Activated T-cell treated with anti-CD3 and anti-CD28 coated beads, Interleukin-2, amount 50 U/mL, for 24 hours (primary cell): ENCODE measurements at regions not wholly inside any gene's neighbourhood (a gene's known extent, or its start where the extent isn't known, plus 50 kb on each side); places are given as distances from the start of the nearest gene placed in this dataset.

Experiments used
- DNase-seq: peaks from one replicate; pipeline ENCODE4 v3.0.0-alpha.2; 2020
- H3K27ac Mint-ChIP-seq: 2 replicates; pipeline ENCODE4 v1.8.0; 2020; ENCODE audit warnings: mild to moderate bottlenecking, mixed read lengths
- H3K27me3 Mint-ChIP-seq: 2 replicates; pipeline ENCODE4 v1.8.0; 2020; ENCODE audit warnings: mixed read lengths
- H3K36me3 Mint-ChIP-seq: 2 replicates; pipeline ENCODE4 v1.8.0; 2020; ENCODE audit warnings: low read depth, mixed read lengths
- H3K4me1 Mint-ChIP-seq: 2 replicates; pipeline ENCODE4 v1.8.0; 2020; ENCODE audit warnings: low read depth, mixed read lengths
- H3K4me3 Mint-ChIP-seq: 2 replicates; pipeline ENCODE4 v1.8.0; 2020; ENCODE audit warnings: mild to moderate bottlenecking, moderate library complexity, mixed read lengths
- H3K9me3 Mint-ChIP-seq: 2 replicates; pipeline ENCODE4 v1.8.0; 2020; ENCODE audit warnings: mixed read lengths

DNA sequence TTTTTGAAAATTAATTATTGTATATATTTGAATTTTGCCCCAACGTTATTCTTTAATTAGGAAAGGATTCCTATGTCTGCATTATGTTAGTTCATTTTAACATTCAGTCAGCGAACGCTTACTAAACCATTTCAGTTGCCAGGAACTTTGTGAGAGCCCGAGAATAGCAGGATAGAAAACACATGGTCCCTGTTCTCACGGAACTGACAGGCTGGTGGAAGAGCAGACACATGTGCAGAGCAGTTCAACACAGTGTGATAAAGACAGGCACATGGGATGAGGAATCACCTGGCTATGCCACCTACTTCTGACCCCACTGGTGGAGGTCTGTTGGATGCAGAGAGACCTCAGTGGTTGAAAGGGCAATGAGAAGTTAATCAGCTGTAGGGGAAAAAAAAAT lies 367.2 kb downstream of the EPM2A start:
- H3K9me3 Mint-ChIP-seq: peaks cover 3% of the 10 kb centered on the region
- no peak overlapping the region for H3K4me3 Mint-ChIP-seq
- no peaks in the 10 kb centered on the region for H3K27me3 Mint-ChIP-seq
- no peak overlapping the region for H3K27ac Mint-ChIP-seq
- no peak for DNase-seq
- no peaks in the 10 kb centered on the region for H3K36me3 Mint-ChIP-seq
- peaks cover 11% of the 10 kb centered on the region for H3K4me1 Mint-ChIP-seq

DNA sequence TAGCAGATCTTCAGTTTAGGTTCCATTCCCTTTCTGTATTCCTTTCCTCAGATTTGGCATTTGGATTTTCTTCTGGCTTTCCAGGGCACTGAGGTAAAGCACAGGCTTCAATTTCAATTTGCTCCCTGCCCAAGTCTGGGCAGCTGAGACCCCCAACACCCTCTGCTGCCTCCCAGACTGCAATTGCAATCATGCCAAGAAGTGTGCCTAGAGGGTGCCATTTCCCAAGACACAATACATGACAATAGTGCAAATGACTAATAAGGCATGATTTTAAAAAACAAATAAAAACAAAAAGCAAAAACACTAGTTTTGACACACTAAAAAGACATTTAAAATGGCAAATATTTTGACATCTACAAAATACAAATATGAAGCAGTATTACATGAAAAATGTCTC lies 364.8 kb downstream of the EPM2A start:
- no peak overlapping the region for H3K4me3 Mint-ChIP-seq
- no peak for DNase-seq
- H3K4me1 Mint-ChIP-seq: peaks cover 13% of the 10 kb centered on the region
- no peaks in the 10 kb centered on the region for H3K9me3 Mint-ChIP-seq
- no peaks in the 10 kb centered on the region for H3K36me3 Mint-ChIP-seq
- H3K27me3 Mint-ChIP-seq: no peaks in the 10 kb centered on the region
- H3K27ac Mint-ChIP-seq: no peak overlapping the region

- no peak overlapping the region for H3K27ac Mint-ChIP-seq
- H3K27me3 Mint-ChIP-seq: peaks cover 2% of the 10 kb centered on the region
- peaks cover 13% of the 10 kb centered on the region for H3K4me1 Mint-ChIP-seq
- no peaks in the 10 kb centered on the region for H3K36me3 Mint-ChIP-seq
- DNase-seq: no peak
- no peak overlapping the region for H3K4me3 Mint-ChIP-seq
- H3K9me3 Mint-ChIP-seq: peaks cover 5% of the 10 kb centered on the region
Measured at GRCh38 chr6:145372671-145373151, 362.6 kb downstream of the EPM2A start.

- Mint-ChIP-seq H3K4me1 (peaks cover 13% of the 10 kb centered on the region), H3K27me3 (peaks cover 3% of the 10 kb centered on the region), H3K27ac (no peak overlapping the region), H3K9me3 (peaks cover 5% of the 10 kb centered on the region), H3K36me3 (no peaks in the 10 kb centered on the region), H3K4me3 (no peak overlapping the region)
- DNase-seq: no peak
Measured at GRCh38 chr6:145373826-145374225, 361.5 kb downstream of the EPM2A start.

DNA sequence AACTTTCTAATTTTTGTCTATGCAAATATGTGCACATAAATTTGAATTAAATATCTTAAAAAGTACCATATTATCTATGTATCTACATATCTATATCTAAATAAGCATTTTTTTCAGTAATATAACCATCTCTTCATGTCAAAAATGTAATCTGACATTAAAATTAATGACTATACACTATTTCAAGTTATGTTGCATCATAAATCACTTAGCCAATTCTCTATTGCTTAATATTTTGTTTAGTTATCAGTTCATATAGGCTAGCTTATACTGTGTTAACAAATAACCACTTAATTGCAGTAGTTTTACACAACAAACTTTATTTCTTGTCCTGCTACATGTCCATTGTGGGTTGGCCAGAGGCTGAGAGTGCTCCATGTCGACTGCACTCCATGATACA lies 360.8 kb downstream of the EPM2A start:
- Mint-ChIP-seq H3K4me1 (peaks cover 13% of the 10 kb centered on the region), H3K36me3 (no peaks in the 10 kb centered on the region), H3K9me3 (peaks cover 5% of the 10 kb centered on the region)

GRCh38 chr6:145375502-145375901 lies 359.8 kb downstream of the EPM2A start:
- H3K36me3 Mint-ChIP-seq: no peaks in the 10 kb centered on the region
- H3K27ac Mint-ChIP-seq: no peak overlapping the region
- H3K4me1 Mint-ChIP-seq: peaks cover 13% of the 10 kb centered on the region
- peaks cover 5% of the 10 kb centered on the region for H3K9me3 Mint-ChIP-seq
- H3K27me3 Mint-ChIP-seq: peaks cover 3% of the 10 kb centered on the region
- H3K4me3 Mint-ChIP-seq: no peak overlapping the region
- no peak for DNase-seq

More for the DNA sequence above, 360.8 kb downstream of the EPM2A start:
- H3K4me3 Mint-ChIP-seq: no peak overlapping the region
- no peak overlapping the region for H3K27ac Mint-ChIP-seq
- H3K27me3 Mint-ChIP-seq: peaks cover 3% of the 10 kb centered on the region
- no peak for DNase-seq

DNA sequence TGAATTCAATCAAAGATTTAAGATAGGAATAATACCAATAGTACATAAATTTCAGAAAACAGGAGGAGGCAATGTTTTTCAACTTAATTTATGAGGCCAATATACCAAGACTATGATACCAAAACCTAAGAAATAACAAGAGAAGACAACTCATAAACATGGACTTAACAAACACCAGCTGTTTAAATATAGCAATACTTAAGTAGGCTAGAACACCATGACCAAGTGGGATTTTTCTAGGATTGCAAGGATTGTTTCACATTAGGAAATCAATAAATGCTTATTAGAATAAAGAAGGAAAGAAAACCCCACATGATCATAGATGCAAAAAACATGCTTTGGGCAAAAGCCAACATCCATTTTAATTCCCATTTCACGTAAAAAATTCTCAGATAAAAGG lies 355.1 kb downstream of the EPM2A start:
- Mint-ChIP-seq H3K27ac (no peak overlapping the region), H3K4me3 (no peak overlapping the region), H3K27me3 (peaks cover 3% of the 10 kb centered on the region), H3K4me1 (no peaks in the 10 kb centered on the region), H3K9me3 (peaks cover 5% of the 10 kb centered on the region), H3K36me3 (no peaks in the 10 kb centered on the region)
- DNase-seq: no peak

DNA sequence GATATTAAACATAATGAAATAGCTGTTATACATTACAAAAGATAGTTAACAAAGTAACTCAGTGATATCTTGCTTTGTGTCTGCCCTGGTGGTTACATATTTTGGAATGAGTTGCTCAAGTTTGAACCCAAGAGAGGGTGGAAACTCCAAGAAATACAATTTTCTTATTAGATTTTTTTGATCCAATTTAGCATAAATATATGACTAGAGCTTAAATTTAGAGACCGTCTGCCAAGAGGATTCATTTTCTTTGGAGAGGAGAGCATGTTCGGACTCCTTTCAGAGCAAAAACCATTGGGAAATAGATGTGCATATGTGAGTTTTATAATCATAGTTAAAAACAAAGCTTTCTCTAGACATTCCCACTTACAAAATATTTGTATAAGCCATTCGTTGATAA lies 353.4 kb downstream of the EPM2A start:
- Mint-ChIP-seq H3K36me3 (no peaks in the 10 kb centered on the region), H3K4me3 (no peak overlapping the region), H3K4me1 (no peaks in the 10 kb centered on the region), H3K27ac (no peak overlapping the region), H3K9me3 (peaks cover 5% of the 10 kb centered on the region), H3K27me3 (peaks cover 3% of the 10 kb centered on the region)
- DNase-seq: no peak

GRCh38 chr6:145383428-145383827 lies 351.9 kb downstream of the EPM2A start:
- Mint-ChIP-seq H3K4me3 (no peak overlapping the region), H3K36me3 (no peaks in the 10 kb centered on the region), H3K4me1 (no peaks in the 10 kb centered on the region), H3K9me3 (no peaks in the 10 kb centered on the region), H3K27ac (no peak overlapping the region), H3K27me3 (no peaks in the 10 kb centered on the region)
- DNase-seq: no peak

DNA sequence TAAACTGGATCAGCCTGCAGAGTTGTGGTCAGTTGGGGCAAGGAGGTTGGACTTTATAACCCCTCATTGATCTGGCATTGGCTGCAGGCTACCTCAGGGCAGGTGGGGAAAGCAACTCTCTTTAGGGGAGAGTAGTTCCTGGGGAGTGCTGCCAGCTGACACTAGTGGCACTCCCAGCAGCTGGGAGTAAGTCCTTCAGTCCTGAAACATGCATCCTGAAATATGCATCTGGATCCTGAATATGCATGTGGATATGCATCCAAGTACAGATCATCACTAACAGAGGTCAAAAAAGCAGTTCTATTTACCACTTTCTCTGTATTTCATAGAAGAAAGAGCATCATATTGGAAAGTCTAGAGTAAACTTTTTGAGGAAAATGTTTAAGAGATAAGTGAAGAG lies 350.8 kb downstream of the EPM2A start:
- no peak for DNase-seq
- H3K4me3 Mint-ChIP-seq: no peak overlapping the region
- H3K27me3 Mint-ChIP-seq: no peaks in the 10 kb centered on the region
- no peak overlapping the region for H3K27ac Mint-ChIP-seq
- no peaks in the 10 kb centered on the region for H3K9me3 Mint-ChIP-seq
- H3K4me1 Mint-ChIP-seq: no peaks in the 10 kb centered on the region
- no peaks in the 10 kb centered on the region for H3K36me3 Mint-ChIP-seq

DNA sequence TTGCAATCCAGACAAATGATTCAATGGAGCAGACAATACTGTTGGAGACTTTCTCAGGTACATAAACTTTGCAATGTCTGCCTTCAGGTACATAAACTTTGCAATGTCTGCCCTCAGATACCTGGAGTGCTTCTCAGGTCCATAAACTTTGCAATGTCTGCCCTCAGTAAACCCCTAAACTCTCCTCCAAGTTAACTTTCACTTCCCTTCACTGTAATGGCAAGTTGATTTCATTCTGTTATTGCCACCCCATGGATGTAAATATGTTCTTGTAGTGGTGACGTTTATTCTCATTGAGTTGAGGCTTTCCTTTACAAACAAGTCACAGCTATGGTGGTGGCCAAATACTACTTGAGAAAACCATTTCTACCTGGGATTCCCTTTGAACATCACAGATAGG lies 338.8 kb downstream of the EPM2A start:
- H3K4me1 Mint-ChIP-seq: no peaks in the 10 kb centered on the region
- no peak for DNase-seq
- H3K27ac Mint-ChIP-seq: no peak overlapping the region
- no peak overlapping the region for H3K4me3 Mint-ChIP-seq
- no peaks in the 10 kb centered on the region for H3K27me3 Mint-ChIP-seq
- no peaks in the 10 kb centered on the region for H3K9me3 Mint-ChIP-seq
- H3K36me3 Mint-ChIP-seq: no peaks in the 10 kb centered on the region

DNA sequence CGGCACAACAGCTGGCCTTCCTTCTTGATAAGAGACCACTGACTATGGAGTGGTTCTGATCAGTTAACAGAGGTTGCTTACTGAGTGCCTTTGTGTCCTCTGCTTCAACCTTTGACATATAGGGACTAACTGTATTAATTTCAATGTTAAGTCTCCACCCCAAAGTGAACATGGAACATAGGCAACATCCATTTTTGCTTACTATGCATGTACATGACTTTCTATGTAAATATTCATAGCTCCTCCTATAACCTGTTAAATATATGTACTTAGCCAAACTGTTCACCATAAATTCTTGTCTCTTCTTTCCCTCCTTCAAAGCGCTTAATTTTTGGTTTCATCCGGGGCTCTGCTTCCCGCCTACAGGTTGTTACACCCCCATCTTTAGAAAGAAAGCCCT lies 334.8 kb downstream of the EPM2A start:
- no peaks in the 10 kb centered on the region for H3K36me3 Mint-ChIP-seq
- no peak overlapping the region for H3K27ac Mint-ChIP-seq
- H3K27me3 Mint-ChIP-seq: no peaks in the 10 kb centered on the region
- no peaks in the 10 kb centered on the region for H3K4me1 Mint-ChIP-seq
- H3K9me3 Mint-ChIP-seq: no peaks in the 10 kb centered on the region
- H3K4me3 Mint-ChIP-seq: no peak overlapping the region
- no peak for DNase-seq

- Mint-ChIP-seq H3K36me3 (no peaks in the 10 kb centered on the region), H3K9me3 (no peaks in the 10 kb centered on the region), H3K27ac (no peak overlapping the region), H3K4me1 (no peaks in the 10 kb centered on the region), H3K27me3 (no peaks in the 10 kb centered on the region), H3K4me3 (no peak overlapping the region)
- DNase-seq: no peak
Measured at GRCh38 chr6:145405006-145405551, 330.2 kb downstream of the EPM2A start.

GRCh38 chr6:145406783-145407182 lies 328.5 kb downstream of the EPM2A start:
- H3K27ac Mint-ChIP-seq: no peak overlapping the region
- H3K36me3 Mint-ChIP-seq: no peaks in the 10 kb centered on the region
- no peak for DNase-seq
- no peak overlapping the region for H3K4me3 Mint-ChIP-seq
- no peaks in the 10 kb centered on the region for H3K9me3 Mint-ChIP-seq
- no peaks in the 10 kb centered on the region for H3K4me1 Mint-ChIP-seq
- H3K27me3 Mint-ChIP-seq: no peaks in the 10 kb centered on the region

GRCh38 chr6:145415616-145416015 lies 319.7 kb downstream of the EPM2A start:
- Mint-ChIP-seq H3K27ac (no peak overlapping the region), H3K4me1 (no peaks in the 10 kb centered on the region), H3K9me3 (no peaks in the 10 kb centered on the region), H3K36me3 (no peaks in the 10 kb centered on the region), H3K4me3 (no peak overlapping the region), H3K27me3 (peaks cover 3% of the 10 kb centered on the region)
- no peak for DNase-seq

DNA sequence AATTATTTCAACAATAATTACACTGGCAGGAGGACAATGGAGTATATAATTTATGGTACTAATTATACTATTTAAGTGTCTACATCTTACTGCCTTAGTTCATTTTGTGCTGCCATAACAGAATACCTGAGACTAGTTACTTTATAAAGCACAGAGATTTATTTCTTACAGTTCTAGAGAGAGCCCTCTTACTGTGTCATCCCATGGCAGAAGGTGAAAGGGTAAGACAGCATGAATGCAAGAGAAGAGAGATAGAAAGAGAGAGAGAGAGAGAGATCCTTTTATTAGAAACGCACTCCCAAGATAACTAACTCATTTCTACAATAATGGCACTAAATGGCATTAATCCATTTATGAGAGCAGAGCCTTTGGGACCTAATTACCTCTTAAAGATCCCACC lies 314.7 kb downstream of the EPM2A start:
- H3K27ac Mint-ChIP-seq: no peak overlapping the region
- H3K4me3 Mint-ChIP-seq: no peak overlapping the region
- H3K36me3 Mint-ChIP-seq: no peaks in the 10 kb centered on the region
- H3K4me1 Mint-ChIP-seq: no peaks in the 10 kb centered on the region
- peaks cover 6% of the 10 kb centered on the region for H3K27me3 Mint-ChIP-seq
- H3K9me3 Mint-ChIP-seq: no peaks in the 10 kb centered on the region
- DNase-seq: no peak
